HFFc6 (cell line): ENCODE measurements at regions not wholly inside any gene's neighbourhood (a gene's known extent, or its start where the extent isn't known, plus 50 kb on each side); places are given as distances from the start of the nearest gene placed in this dataset.

Experiments used
- DNase-seq: peaks from one replicate; pipeline ENCODE4 v3.0.0-alpha.2; 2018
- H3K27ac Mint-ChIP-seq: 2 replicates; pipeline ENCODE4 v1.8.0; 2020; ENCODE audit warnings: mild to moderate bottlenecking, mixed read lengths
- H3K27me3 Mint-ChIP-seq: 2 replicates; pipeline ENCODE4 v1.8.0; 2021; ENCODE audit warnings: mild to moderate bottlenecking, moderate library complexity, mixed read lengths; ENCODE audit not compliant: insufficient read depth
- H3K36me3 Mint-ChIP-seq: 2 replicates; pipeline ENCODE4 v1.8.0; 2021; ENCODE audit warnings: low read depth, mixed read lengths
- H3K4me1 Mint-ChIP-seq: 2 replicates; pipeline ENCODE4 v1.8.0; 2020; ENCODE audit warnings: low read depth, mixed read lengths
- H3K4me3 Mint-ChIP-seq: 2 replicates; pipeline ENCODE4 v1.8.0; 2020; ENCODE audit warnings: mild to moderate bottlenecking, moderate library complexity, mixed read lengths
- H3K9me3 Mint-ChIP-seq: 2 replicates; pipeline ENCODE4 v1.8.0; 2020; ENCODE audit warnings: mild to moderate bottlenecking, mixed read lengths
- CTCF ChIP-seq: fragments of 200-600 bp; sonication (generic); IDR thresholded peaks from 2 replicates; pipeline ENCODE4 v1.5.0; 2021; ENCODE audit warnings: antibody characterized with exemption, mild to moderate bottlenecking

GRCh38 chr10:121243609-121244241 lies 354.5 kb downstream of the FGFR2 start:
- no peak for TF ChIP-seq CTCF
- Mint-ChIP-seq H3K36me3 (peaks cover 5% of the 10 kb centered on the region; the same call in 1 of the 2 replicates), H3K9me3 (peaks cover 53% of the 10 kb centered on the region), H3K27me3 (no peaks in the 10 kb centered on the region), H3K27ac (no peak overlapping the region), H3K4me3 (no peak overlapping the region), H3K4me1 (no peaks in the 10 kb centered on the region)
- DNase-seq: no peak

- no peak overlapping the region for H3K27ac Mint-ChIP-seq
- no peak overlapping the region for H3K4me3 Mint-ChIP-seq
- H3K4me1 Mint-ChIP-seq: no peaks in the 10 kb centered on the region
- TF ChIP-seq CTCF: no peak
- H3K27me3 Mint-ChIP-seq: no peaks in the 10 kb centered on the region
- peaks cover 5% of the 10 kb centered on the region; the same call in 1 of the 2 replicates for H3K36me3 Mint-ChIP-seq
- DNase-seq: no peak
- H3K9me3 Mint-ChIP-seq: peaks cover 44% of the 10 kb centered on the region
These were observed 353.4 kb downstream of the FGFR2 start for GRCh38 chr10:121244818-121245217.

DNA sequence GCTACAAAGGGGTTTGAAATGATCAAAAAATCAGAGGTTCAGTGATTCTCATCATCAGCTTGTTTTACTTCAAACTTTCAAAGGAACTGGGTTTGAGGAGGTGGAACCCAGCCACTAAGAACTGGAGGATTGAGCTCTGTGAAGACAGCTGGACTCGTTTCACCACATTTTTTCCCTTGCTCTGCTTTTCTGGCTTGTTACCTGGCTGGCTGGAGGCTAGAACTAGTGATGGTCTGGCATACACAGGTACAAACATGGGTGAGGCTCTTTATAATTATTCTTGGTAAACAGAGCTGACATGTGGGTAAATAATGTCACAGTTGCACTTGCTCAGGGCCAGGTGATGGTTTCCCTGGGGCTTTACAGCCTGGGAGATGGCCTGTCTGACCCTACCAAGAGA lies 352.5 kb downstream of the FGFR2 start:
- no peak for DNase-seq
- Mint-ChIP-seq H3K27ac (no peak overlapping the region), H3K9me3 (peaks cover 42% of the 10 kb centered on the region), H3K27me3 (no peaks in the 10 kb centered on the region), H3K4me3 (no peak overlapping the region), H3K36me3 (peaks cover 1% of the 10 kb centered on the region; the same call in 1 of the 2 replicates), H3K4me1 (no peaks in the 10 kb centered on the region)
- no peak for TF ChIP-seq CTCF

GRCh38 chr10:121248266-121248665 lies 350.0 kb downstream of the FGFR2 start:
- Mint-ChIP-seq H3K4me1 (no peaks in the 10 kb centered on the region), H3K36me3 (no peaks in the 10 kb centered on the region), H3K9me3 (peaks cover 60% of the 10 kb centered on the region), H3K27ac (no peak overlapping the region), H3K27me3 (no peaks in the 10 kb centered on the region), H3K4me3 (no peak overlapping the region)
- TF ChIP-seq CTCF: no peak
- no peak for DNase-seq

DNA sequence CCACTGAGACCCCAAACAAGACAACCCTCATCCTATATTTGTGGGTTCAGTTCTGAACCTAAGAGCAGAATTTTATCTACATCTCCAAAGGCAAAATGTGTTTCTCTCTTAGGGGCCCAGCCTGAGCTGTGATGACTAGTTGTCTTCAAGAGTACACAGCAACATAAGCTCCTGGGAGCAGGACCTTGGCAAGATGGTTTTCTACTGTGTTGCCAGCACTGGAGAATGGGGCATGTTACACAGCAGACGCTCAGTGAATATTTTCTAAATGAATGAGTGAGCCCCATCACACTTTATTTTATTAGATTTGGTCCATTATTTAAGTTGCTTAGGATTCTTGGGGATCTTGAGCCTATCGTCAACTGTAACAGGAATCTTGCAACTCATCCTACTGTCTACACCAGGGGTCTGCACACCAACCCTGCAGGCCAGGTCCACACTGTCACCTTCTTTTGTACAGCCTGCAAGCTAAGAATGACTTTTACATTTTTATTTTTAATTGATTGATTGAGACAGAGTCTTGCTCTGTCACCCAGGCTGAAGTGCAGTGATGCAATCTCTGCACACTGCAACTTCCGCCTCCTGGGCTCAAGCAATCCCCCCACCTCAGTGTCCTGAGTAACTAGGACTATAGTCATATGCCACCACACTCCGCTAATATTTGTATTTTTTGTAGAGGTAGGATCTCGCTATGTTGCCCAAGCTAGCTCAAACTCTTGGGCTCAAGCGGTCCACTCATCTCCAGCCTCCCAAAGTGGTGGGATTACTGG lies 347.1 kb downstream of the FGFR2 start:
- DNase-seq: no peak
- Mint-ChIP-seq H3K36me3 (no peaks in the 10 kb centered on the region), H3K27me3 (no peaks in the 10 kb centered on the region), H3K4me3 (no peak overlapping the region), H3K9me3 (peaks cover 64% of the 10 kb centered on the region), H3K4me1 (no peaks in the 10 kb centered on the region), H3K27ac (no peak overlapping the region)
- no peak for TF ChIP-seq CTCF
